Gastroesophageal sphincter (tissue), 3 donors: ENCODE measurements at regions not wholly inside any gene's neighbourhood (a gene's known extent, or its start where the extent isn't known, plus 50 kb on each side); places are given as distances from the start of the nearest gene placed in this dataset.

ENCODE experiments used
- EP300 ChIP-seq: sonication (generic); formaldehyde crosslinking; IDR thresholded peaks from one replicate; pipeline ENCODE4 v1.6.1; 2017; ENCODE audit warnings: antibody characterized with exemption, mild to moderate bottlenecking
- POLR2AphosphoS5 ChIP-seq: sonication (generic); formaldehyde crosslinking; IDR thresholded peaks from one replicate; pipeline ENCODE4 v1.6.1; 2017; ENCODE audit warnings: antibody characterized with exemption
- TF ChIP-seq, protein P1 (sequence below), 4 experiments: fragments of 200-600 bp in 2 of 4; fragments of 450-650 bp in 2 of 4; sonication (generic) in 1 of 4; IDR thresholded peaks; one replicate each; pipeline ENCODE4 v1.5.1; 2017 to 2019; ENCODE audit warnings: antibody characterized with exemption in 4 of 4, mild to moderate bottlenecking in 2 of 4, moderate library complexity in 2 of 4

DNA sequence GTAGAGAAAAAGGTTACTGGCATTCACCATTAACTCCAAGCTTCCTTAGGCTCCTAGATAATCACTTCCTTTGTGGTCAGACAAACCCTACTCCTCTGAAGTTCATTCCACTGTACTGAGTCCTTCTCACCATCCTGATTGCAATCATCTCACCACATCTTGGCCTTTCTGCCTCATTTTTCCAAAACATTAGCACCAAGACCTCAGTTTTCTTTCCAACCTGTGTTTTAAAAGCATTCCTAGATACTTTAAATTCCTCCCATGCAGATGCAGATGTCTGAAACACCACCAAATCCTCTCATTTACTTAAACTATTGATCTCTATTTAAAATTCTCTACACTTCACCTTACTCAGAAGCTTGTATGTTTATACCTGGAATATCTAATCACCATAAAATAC is 961.3 kb upstream of the CTNND2 start:
- TF ChIP-seq, protein P1, sequence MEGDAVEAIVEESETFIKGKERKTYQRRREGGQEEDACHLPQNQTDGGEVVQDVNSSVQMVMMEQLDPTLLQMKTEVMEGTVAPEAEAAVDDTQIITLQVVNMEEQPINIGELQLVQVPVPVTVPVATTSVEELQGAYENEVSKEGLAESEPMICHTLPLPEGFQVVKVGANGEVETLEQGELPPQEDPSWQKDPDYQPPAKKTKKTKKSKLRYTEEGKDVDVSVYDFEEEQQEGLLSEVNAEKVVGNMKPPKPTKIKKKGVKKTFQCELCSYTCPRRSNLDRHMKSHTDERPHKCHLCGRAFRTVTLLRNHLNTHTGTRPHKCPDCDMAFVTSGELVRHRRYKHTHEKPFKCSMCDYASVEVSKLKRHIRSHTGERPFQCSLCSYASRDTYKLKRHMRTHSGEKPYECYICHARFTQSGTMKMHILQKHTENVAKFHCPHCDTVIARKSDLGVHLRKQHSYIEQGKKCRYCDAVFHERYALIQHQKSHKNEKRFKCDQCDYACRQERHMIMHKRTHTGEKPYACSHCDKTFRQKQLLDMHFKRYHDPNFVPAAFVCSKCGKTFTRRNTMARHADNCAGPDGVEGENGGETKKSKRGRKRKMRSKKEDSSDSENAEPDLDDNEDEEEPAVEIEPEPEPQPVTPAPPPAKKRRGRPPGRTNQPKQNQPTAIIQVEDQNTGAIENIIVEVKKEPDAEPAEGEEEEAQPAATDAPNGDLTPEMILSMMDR (IDR thresholded peaks at IDR 0.05), result no peak
- TF ChIP-seq POLR2AphosphoS5, result no peak
- TF ChIP-seq EP300, result no peak
